Chondrocyte (in vitro differentiated cells): ENCODE measurements at regions not wholly inside any gene's neighbourhood (a gene's known extent, or its start where the extent isn't known, plus 50 kb on each side); places are given as distances from the start of the nearest gene placed in this dataset.
"Not testable (repeated sequence)": the region's sequence is repeated elsewhere in the genome, so short reads cannot be mapped to it uniquely, and the experiment has no call there.

Source experiments
- DNase-seq: peaks from one replicate; pipeline ENCODE4 v3.0.0; 2021; ENCODE audit warnings: mixed read lengths, low spot score
- H3K27ac Mint-ChIP-seq: one replicate; pipeline ENCODE4 v1.8.0; 2021; ENCODE audit warnings: mild to moderate bottlenecking, moderate library complexity, mixed read lengths; ENCODE audit not compliant: unreplicated experiment
- H3K27me3 Mint-ChIP-seq: 2 replicates; pipeline ENCODE4 v1.8.0; 2021; ENCODE audit warnings: low read depth, mixed read lengths
- H3K36me3 Mint-ChIP-seq: 2 replicates; pipeline ENCODE4 v1.8.0; 2021; ENCODE audit warnings: low read depth, mixed read lengths
- H3K4me1 Mint-ChIP-seq: 2 replicates; pipeline ENCODE4 v1.8.0; 2021; ENCODE audit warnings: low read depth, mild to moderate bottlenecking, mixed read lengths
- H3K4me3 Mint-ChIP-seq: one replicate; pipeline ENCODE4 v1.8.0; 2021; ENCODE audit warnings: mild to moderate bottlenecking, moderate library complexity, mixed read lengths; ENCODE audit not compliant: unreplicated experiment
- H3K9me3 Mint-ChIP-seq: 2 replicates; pipeline ENCODE4 v1.8.0; 2021; ENCODE audit warnings: low read depth, mixed read lengths
- TF ChIP-seq, protein P1 (sequence below): fragments of 200-600 bp; sonication (generic); IDR thresholded peaks from 2 replicates; pipeline ENCODE4 v1.5.0; 2021; ENCODE audit warnings: antibody characterized with exemption, mild to moderate bottlenecking, moderate library complexity

DNA sequence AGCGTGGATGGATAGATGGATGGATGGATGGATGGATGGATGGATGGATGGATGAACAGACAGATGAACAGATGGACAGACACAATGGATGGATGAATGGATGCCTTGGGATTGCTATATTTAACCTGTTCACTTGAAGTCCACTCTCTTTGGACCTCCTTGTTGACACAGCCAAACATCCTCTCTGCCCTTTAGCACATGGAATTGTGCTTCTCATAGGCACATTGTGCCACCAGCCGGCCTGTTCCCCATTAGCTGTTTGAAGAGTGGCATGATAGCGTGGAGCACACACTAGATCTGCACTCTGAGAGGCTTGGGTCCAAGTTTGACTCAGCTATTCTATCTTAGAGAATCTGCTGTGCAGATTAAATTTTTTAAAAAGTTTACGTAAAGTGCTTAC is 56.9 kb upstream of the GSC start:
- Mint-ChIP-seq H3K27me3 (peaks cover 5% of the 10 kb centered on the region), H3K36me3 (peaks cover 2% of the 10 kb centered on the region), H3K9me3 (peaks cover 11% of the 10 kb centered on the region)

GRCh38 chr14:94823556-94824341 is 53.8 kb upstream of the GSC start:
- Mint-ChIP-seq H3K27ac (no peak overlapping the region), H3K4me3 (no peak overlapping the region), H3K4me1 (peaks cover 10% of the 10 kb centered on the region), H3K9me3 (peaks cover 11% of the 10 kb centered on the region), H3K36me3 (peaks cover 2% of the 10 kb centered on the region), H3K27me3 (peaks cover 5% of the 10 kb centered on the region)
- TF ChIP-seq, protein P1, sequence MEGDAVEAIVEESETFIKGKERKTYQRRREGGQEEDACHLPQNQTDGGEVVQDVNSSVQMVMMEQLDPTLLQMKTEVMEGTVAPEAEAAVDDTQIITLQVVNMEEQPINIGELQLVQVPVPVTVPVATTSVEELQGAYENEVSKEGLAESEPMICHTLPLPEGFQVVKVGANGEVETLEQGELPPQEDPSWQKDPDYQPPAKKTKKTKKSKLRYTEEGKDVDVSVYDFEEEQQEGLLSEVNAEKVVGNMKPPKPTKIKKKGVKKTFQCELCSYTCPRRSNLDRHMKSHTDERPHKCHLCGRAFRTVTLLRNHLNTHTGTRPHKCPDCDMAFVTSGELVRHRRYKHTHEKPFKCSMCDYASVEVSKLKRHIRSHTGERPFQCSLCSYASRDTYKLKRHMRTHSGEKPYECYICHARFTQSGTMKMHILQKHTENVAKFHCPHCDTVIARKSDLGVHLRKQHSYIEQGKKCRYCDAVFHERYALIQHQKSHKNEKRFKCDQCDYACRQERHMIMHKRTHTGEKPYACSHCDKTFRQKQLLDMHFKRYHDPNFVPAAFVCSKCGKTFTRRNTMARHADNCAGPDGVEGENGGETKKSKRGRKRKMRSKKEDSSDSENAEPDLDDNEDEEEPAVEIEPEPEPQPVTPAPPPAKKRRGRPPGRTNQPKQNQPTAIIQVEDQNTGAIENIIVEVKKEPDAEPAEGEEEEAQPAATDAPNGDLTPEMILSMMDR, result peak; percentile 65
- DNase-seq, result peak; percentile 43

More for the DNA sequence above, 56.9 kb upstream of the GSC start:
- no peak overlapping the region for H3K4me3 Mint-ChIP-seq
- no peak overlapping the region for H3K27ac Mint-ChIP-seq
- H3K4me1 Mint-ChIP-seq, result peaks cover 10% of the 10 kb centered on the region
- TF ChIP-seq, protein P1, result no peak
- peak; percentile 13 for DNase-seq

DNA sequence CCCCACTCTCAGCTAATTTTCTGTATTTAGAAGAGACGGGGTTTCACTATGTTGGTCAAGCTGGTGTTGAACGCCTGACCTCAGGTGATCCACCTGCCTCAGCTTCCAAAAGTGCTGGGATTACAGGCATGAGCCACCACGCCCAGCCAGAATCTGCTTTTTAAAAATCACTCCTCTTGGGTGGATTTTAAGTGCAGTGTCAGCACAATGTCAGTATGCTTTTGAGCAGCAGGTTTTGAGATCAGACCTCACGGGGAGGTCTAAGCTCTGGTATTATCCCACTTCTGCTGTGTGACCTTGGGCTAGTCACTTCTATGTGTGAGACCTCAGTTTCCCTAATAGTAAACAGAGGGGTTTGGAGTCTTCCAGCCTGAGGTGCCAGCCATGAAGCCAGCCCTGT is 51.8 kb upstream of the GSC start:
- TF ChIP-seq, protein P1, result no peak
- no peak overlapping the region for H3K27ac Mint-ChIP-seq
- DNase-seq, result no peak
- peaks cover 2% of the 10 kb centered on the region for H3K36me3 Mint-ChIP-seq
- peaks cover 3% of the 10 kb centered on the region for H3K4me1 Mint-ChIP-seq
- H3K4me3 Mint-ChIP-seq, result no peak overlapping the region
- H3K27me3 Mint-ChIP-seq, result peaks cover 5% of the 10 kb centered on the region
- peaks cover 11% of the 10 kb centered on the region for H3K9me3 Mint-ChIP-seq

- not testable (repeated sequence) for DNase-seq, H3K4me1 Mint-ChIP-seq, H3K27me3 Mint-ChIP-seq, H3K4me3 Mint-ChIP-seq, H3K36me3 Mint-ChIP-seq, H3K27ac Mint-ChIP-seq
- peaks cover 11% of the 10 kb centered on the region for H3K9me3 Mint-ChIP-seq
Measured at GRCh38 chr14:94820932-94821331, 51.0 kb upstream of the GSC start.
